SK-N-SH (cell line): ENCODE measurements at regions not wholly inside any gene's neighbourhood (a gene's known extent, or its start where the extent isn't known, plus 50 kb on each side); places are given as distances from the start of the nearest gene placed in this dataset.

Experiments
- ELF1 ChIP-seq: IDR thresholded peaks from 2 replicates; pipeline ENCODE4 v1.4.0; 2012
- EP300 ChIP-seq, 2 experiments: IDR thresholded peaks; 2 replicates each; pipeline versions ENCODE4 v1.4.0 to v1.6.1; 2012; ENCODE audit warnings: borderline replicate concordance in 1 of 2, low read depth in 1 of 2, low read length in 1 of 2
- FOSL2 ChIP-seq: IDR thresholded peaks from 2 replicates; pipeline ENCODE4 v1.4.0; 2012; ENCODE audit warnings: low read depth, mild to moderate bottlenecking, moderate library complexity, borderline replicate concordance
- MAX ChIP-seq: IDR thresholded peaks from 2 replicates; pipeline ENCODE4 v1.4.0; 2012; ENCODE audit warnings: low read depth
- NRF1 ChIP-seq: IDR thresholded peaks from 2 replicates; pipeline ENCODE4 v1.6.1; 2012; ENCODE audit warnings: low read depth, mild to moderate bottlenecking, low read length
- POLR2AphosphoS5 ChIP-seq: IDR thresholded peaks from 2 replicates; pipeline ENCODE4 v1.6.1; 2012; ENCODE audit warnings: low read depth, low read length
- RFX5 ChIP-seq: IDR thresholded peaks from 2 replicates; pipeline ENCODE4 v1.6.1; 2012; ENCODE audit warnings: mild to moderate bottlenecking, improper control_type of control experiment, low read length
- SMC3 ChIP-seq: IDR thresholded peaks from 2 replicates; pipeline ENCODE4 v1.6.1; 2012; ENCODE audit warnings: low read depth, low read length, improper control_type of control experiment
- TAF1 ChIP-seq: IDR thresholded peaks from 2 replicates; pipeline ENCODE4 v1.6.1; 2012; ENCODE audit warnings: low read depth, mild to moderate bottlenecking, low read length, moderate library complexity, borderline replicate concordance
- TEAD4 ChIP-seq: IDR thresholded peaks from 2 replicates; pipeline ENCODE4 v1.4.0; 2012; ENCODE audit warnings: mild to moderate bottlenecking, borderline replicate concordance; ENCODE audit not compliant: insufficient read depth
- USF2 ChIP-seq: fragments of 150-350 bp; IDR thresholded peaks from 2 replicates; pipeline ENCODE4 v1.6.1; 2017; ENCODE audit warnings: antibody characterized with exemption, low read length, low read depth, borderline replicate concordance
- YY1 ChIP-seq: IDR thresholded peaks from 2 replicates; pipeline ENCODE4 v1.4.0; 2012; ENCODE audit warnings: low read depth, mild to moderate bottlenecking
- TF ChIP-seq, protein P1 (sequence below): fragments of 200-600 bp; sonication (generic); IDR thresholded peaks from 2 replicates; pipeline ENCODE4 v1.6.1; 2017; ENCODE audit warnings: antibody characterized with exemption, mild to moderate bottlenecking, moderate library complexity
- TF ChIP-seq, protein P2 (sequence below): IDR thresholded peaks from 2 replicates; pipeline ENCODE4 v1.6.1; 2012; ENCODE audit warnings: mild to moderate bottlenecking, low read depth, low read length, moderate library complexity

DNA sequence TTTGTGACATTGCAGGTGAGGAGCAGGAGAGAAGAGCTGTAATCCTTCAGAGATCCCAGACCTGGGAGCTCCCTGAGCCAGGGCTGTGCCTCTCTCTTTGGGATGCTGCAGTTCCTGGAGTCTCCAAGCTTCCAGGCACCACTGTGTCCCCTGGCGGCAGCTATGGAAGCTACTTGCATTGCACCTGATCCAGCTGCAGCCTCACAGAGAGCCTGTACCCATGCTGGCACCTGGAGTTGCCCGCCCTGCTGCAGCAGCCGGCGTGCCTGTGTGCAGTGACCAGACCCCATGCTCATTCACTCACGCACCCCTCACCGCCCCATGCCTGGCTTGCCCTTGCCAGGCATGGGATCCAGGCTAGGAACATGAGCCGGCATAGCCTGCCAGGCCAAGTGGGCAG, 51.8 kb upstream of the MED9 start:
- TF ChIP-seq TAF1: no peak
- TF ChIP-seq TEAD4: no peak
- TF ChIP-seq, protein P1, sequence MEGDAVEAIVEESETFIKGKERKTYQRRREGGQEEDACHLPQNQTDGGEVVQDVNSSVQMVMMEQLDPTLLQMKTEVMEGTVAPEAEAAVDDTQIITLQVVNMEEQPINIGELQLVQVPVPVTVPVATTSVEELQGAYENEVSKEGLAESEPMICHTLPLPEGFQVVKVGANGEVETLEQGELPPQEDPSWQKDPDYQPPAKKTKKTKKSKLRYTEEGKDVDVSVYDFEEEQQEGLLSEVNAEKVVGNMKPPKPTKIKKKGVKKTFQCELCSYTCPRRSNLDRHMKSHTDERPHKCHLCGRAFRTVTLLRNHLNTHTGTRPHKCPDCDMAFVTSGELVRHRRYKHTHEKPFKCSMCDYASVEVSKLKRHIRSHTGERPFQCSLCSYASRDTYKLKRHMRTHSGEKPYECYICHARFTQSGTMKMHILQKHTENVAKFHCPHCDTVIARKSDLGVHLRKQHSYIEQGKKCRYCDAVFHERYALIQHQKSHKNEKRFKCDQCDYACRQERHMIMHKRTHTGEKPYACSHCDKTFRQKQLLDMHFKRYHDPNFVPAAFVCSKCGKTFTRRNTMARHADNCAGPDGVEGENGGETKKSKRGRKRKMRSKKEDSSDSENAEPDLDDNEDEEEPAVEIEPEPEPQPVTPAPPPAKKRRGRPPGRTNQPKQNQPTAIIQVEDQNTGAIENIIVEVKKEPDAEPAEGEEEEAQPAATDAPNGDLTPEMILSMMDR: no peak
- no peak for TF ChIP-seq RFX5
- no peak for TF ChIP-seq MAX
- no peak for TF ChIP-seq ELF1
- no peak for TF ChIP-seq FOSL2
- no peak for TF ChIP-seq SMC3
- TF ChIP-seq NRF1: no peak
- no peak for TF ChIP-seq USF2
- no peak for TF ChIP-seq YY1
- no peak for TF ChIP-seq POLR2AphosphoS5
- no peak for TF ChIP-seq EP300 (IDR thresholded peaks at IDR 0.05; ENCODE audit: borderline replicate concordance in 1 of 2, low read depth in 1 of 2, low read length in 1 of 2)
- TF ChIP-seq, protein P2, sequence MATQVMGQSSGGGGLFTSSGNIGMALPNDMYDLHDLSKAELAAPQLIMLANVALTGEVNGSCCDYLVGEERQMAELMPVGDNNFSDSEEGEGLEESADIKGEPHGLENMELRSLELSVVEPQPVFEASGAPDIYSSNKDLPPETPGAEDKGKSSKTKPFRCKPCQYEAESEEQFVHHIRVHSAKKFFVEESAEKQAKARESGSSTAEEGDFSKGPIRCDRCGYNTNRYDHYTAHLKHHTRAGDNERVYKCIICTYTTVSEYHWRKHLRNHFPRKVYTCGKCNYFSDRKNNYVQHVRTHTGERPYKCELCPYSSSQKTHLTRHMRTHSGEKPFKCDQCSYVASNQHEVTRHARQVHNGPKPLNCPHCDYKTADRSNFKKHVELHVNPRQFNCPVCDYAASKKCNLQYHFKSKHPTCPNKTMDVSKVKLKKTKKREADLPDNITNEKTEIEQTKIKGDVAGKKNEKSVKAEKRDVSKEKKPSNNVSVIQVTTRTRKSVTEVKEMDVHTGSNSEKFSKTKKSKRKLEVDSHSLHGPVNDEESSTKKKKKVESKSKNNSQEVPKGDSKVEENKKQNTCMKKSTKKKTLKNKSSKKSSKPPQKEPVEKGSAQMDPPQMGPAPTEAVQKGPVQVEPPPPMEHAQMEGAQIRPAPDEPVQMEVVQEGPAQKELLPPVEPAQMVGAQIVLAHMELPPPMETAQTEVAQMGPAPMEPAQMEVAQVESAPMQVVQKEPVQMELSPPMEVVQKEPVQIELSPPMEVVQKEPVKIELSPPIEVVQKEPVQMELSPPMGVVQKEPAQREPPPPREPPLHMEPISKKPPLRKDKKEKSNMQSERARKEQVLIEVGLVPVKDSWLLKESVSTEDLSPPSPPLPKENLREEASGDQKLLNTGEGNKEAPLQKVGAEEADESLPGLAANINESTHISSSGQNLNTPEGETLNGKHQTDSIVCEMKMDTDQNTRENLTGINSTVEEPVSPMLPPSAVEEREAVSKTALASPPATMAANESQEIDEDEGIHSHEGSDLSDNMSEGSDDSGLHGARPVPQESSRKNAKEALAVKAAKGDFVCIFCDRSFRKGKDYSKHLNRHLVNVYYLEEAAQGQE: no peak
